Renal pelvis (tissue), 1 donor: ENCODE measurements at regions not wholly inside any gene's neighbourhood (a gene's known extent, or its start where the extent isn't known, plus 50 kb on each side); places are given as distances from the start of the nearest gene placed in this dataset.
"Not testable (repeated sequence)": the region's sequence is repeated elsewhere in the genome, so short reads cannot be mapped to it uniquely, and the experiment has no call there.

Source experiments
- DNase-seq: peaks from one replicate; pipeline ENCODE4 v3.0.0-alpha.2; 2013

- DNase-seq: not testable (repeated sequence)
Observed at GRCh38 chr1:95669638-95670037, 435.6 kb downstream of the RWDD3 start.

GRCh38 chr1:95671098-95671497 lies 437.1 kb downstream of the RWDD3 start:
- DNase-seq: no peak

GRCh38 chr1:95679262-95679661 lies 445.3 kb downstream of the RWDD3 start:
- no peak for DNase-seq

DNA sequence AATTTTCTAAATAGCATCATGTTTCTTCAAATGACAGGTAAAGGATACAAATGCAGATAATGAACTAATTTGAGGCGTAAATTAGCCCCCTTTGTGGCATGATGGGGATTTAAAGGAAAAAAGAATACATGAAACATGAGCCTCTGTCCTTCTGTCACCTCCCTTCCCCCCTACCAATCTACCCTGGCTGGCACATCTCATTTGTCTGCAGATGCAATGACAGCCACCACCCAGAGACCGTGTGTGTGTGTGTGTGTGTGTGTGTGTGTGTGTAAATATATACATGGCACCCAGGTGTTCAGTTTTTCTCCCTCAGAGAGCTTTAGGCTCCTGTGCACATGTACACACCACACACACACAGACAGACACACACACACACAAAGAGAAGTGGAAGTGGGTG lies 451.1 kb downstream of the RWDD3 start:
- DNase-seq: no peak

- DNase-seq: no peak
Observed at GRCh38 chr1:95686217-95686616, 452.2 kb downstream of the RWDD3 start.

GRCh38 chr1:95699149-95699953 lies 465.3 kb downstream of the RWDD3 start:
- DNase-seq: no peak

DNA sequence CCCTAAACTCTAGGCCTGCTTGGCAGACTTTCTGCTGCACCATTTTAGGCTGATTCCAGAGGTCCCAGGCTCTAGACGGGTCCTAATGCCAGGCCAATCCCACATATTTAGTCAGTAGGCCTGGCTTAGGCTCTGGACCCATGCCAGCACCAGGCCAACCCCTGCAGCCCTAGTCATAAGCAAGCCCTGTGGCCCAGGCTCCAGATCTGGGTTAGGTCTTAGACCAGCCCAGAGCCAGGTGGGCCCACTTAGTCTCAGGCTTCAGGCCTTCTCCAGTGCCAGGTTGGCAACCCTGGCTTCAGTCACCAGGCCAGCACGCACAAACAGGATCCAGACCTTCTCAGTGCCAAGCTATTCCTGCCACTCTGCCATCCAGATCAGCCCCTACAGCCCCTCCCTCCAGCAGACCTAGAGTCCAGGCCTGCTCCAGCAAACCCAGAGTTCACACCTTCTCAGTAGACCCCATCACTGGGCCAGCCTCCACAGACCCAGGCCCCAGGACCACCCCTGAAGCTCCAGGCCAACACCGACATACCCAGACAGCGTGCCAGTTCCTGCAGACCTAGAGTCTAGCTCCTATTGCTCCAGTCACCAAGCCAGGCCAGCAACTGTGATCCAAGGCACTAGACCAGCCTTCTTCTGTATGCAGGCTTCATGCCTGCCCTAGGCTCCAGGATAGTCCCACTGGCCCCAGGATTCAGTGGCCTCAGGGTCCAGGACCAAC lies 467.6 kb downstream of the RWDD3 start:
- DNase-seq: no peak

DNA sequence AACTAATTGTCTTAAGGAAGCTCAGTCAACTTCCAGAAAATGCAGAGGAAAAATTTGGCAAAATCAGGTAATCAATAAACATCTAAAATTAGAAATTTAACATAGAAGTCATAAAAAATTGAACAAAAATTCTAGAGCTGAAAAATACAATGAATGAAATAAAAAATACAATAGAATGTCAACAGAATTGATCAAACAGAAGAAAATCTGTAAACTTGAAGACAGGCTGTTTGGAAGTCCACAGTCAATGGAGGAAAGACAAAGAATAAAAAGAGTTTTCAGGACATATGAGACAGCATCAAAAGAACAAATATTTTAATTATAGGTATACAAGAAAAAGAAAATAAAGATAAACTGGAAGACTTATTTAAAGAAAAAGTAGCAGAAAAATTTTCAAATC lies 469.0 kb downstream of the RWDD3 start:
- no peak for DNase-seq

- no peak for DNase-seq
Observed at GRCh38 chr1:95716097-95716496, 482.1 kb downstream of the RWDD3 start.

- no peak for DNase-seq
Observed at GRCh38 chr1:95716550-95716949, 482.5 kb downstream of the RWDD3 start.

GRCh38 chr1:95723346-95723745 lies 489.3 kb downstream of the RWDD3 start:
- no peak for DNase-seq

DNA sequence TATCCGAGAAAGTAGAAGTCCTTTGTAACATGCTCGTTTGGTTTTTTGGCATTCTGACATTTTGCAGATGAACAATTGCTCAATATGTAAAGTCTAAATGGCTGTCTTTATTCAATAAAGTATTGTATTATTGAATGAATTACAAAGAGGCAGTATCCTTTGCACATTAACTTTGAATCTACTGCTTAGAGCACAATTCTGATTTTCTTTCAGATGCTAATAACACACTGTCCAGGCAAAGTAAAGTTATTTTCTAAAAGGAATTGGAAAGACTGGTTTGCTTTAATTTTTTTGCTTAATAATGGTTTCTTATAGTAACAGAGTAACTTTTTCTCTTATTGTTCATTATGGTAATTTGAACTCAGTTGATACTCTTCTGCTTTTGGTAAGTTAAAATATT lies 494.8 kb downstream of the RWDD3 start:
- no peak for DNase-seq

GRCh38 chr1:95730986-95731385 lies 497.0 kb downstream of the RWDD3 start:
- DNase-seq: no peak

DNA sequence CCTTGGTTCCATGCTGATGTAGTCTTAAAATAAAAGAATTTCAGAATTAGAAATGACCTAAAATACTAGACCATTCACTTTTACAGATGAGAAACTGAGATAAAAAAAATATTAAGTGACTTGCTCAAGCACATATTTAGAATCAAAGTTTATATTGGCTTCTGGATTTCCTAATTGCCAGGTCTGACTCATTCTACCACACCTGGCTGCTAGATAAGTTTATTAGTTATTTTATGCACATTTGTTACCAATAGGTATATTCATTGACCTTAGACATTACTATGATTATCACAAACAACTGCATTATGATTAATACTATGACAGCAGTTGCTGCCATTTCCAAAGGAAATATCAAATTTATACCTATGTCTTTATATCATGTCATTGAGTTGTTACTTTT lies 497.5 kb downstream of the RWDD3 start:
- DNase-seq: no peak

DNA sequence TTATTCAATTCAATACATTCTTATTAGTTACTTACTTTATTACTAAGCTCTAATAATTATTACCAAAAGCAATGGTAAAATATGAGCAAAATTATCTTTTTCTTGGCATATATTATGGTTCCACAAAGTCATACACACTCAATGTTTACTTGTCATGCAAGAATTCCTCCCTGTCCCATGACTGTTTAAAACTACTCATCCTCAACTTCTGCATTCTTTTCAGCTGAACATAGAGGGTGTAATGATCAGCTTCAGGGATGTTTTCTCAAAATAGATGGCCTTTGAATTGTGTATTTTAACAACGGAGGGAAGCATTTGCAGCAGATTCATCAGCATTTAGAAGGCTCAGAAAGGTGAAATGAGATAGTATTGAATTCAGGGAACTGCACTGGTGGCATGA lies 499.0 kb downstream of the RWDD3 start:
- DNase-seq: no peak

GRCh38 chr1:95733671-95734070 lies 499.7 kb downstream of the RWDD3 start:
- DNase-seq: no peak

- DNase-seq: no peak
Observed at GRCh38 chr1:95734560-95734959, 500.6 kb downstream of the RWDD3 start.

DNA sequence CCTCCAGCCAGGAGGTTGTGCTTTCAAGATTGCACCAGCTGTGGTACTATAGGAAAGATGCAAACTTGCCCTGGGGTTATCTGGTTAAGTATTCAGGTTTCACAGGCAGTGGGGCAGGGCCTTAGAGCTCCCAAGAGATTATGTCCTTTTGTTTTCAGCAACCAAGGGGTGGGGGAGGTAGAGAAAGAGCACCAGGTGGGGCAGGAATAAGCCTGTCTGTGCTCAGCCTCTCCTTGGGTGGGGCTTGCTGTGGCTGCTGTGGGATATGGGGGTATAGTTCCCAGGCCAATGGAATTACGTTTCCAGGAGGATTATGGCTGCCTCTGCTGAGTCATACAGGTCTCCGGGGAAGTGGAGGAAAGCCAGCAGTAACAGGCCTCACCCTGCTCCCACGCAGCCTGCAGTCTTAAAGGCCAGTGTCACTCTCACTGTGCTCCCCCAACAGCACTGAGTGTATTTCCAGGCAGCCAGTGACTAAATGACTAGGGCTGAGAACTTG lies 508.6 kb downstream of the RWDD3 start:
- DNase-seq: no peak

GRCh38 chr1:95744731-95745130 lies 510.7 kb downstream of the RWDD3 start:
- no peak for DNase-seq

DNA sequence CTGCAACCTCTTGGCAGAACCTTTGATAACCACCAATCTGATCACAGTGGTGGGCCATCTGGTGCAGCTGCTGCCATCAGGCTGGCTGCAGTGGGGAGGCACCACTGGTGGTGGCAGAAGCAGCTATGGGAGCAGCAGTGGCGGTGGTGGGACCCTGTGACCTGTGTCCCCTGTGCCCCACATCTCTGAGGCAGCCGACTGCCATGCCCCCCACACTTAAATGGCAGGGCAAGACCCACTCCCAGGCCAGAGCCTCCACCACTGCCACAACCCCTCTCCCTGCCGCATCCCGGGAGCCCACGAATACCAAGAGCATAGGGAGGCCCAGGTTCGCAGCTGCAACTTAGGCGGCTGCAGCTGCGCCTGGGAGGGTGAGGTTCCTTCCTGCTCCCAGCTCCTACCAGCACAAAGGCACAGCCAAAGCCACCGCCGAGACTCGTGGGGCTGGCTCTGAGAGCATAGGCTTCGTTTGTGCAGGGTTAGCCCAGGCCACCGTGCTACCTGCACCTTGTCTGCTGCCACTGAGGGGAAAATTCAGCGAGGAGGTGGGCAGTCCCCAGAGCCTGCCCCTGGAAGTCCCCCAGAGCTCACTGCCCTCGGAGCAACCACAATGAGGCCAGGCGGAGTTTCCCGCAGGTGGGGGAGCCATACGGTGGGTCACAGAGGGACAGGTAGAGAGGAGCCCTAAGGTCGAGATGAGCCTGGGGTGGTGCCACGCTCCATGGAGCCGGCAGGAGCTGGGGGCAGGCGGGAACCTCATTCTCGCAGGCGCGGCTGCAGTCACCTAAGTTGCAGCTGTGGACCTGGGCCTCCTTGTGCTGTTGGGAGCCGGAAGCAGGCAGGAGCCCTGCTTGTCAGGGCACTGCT lies 518.7 kb downstream of the RWDD3 start:
- DNase-seq: no peak

DNA sequence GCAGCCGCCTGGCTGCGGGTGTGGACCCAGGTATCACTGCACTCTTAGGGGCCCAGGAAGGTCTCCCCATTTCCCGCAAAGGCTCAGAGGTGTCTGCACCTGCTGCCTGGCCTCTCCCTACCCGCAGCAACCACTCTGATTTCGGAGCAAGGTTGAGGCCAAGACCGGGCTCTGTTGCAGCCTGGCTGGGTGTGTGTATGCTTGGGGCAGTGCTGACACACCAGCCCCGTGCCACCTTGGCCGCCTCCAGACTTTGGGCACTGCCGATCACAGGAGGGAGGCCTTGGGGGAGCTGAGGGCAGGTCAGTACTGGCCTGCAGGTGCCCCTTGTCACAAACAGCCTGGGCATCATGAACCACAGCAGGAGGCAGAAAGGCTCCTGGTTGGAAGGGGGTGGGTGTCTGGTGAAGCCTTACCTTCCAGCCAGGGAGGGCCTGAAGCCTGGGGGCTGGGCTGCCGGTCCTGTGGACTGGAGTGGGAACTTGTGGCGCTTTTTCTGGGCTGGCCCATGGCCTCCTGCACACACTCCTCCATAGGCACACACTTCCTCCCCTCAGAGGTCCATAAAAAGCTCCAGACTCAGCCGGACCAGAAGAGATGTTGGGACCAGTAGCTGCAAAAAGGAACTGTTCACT lies 519.5 kb downstream of the RWDD3 start:
- DNase-seq: no peak

GRCh38 chr1:95754412-95754811 lies 520.4 kb downstream of the RWDD3 start:
- no peak for DNase-seq
